Neural cell (in vitro differentiated cells): ENCODE measurements at regions not wholly inside any gene's neighbourhood (a gene's known extent, or its start where the extent isn't known, plus 50 kb on each side); places are given as distances from the start of the nearest gene placed in this dataset.
"Not testable (repeated sequence)": the region's sequence is repeated elsewhere in the genome, so short reads cannot be mapped to it uniquely, and the experiment has no call there.

Experiments
- H2AFZ ChIP-seq: fragments of 200-600, 300-800 bp; sonication (generic), shearing (Covaris generic); 2 replicates; pipeline ENCODE4 v1.6.0; 2014; ENCODE audit warnings: low read depth, mild to moderate bottlenecking, antibody characterized with exemption, low read length, moderate library complexity
- H3F3A ChIP-seq: fragments of 200-600 bp; shearing (Covaris generic); 2 replicates; pipeline ENCODE4 v1.6.1; 2016; ENCODE audit warnings: mild to moderate bottlenecking, moderate library complexity, mixed read lengths, antibody characterized with exemption, low read length; ENCODE audit not compliant: insufficient read depth, poor library complexity, severe bottlenecking
- H3K27ac ChIP-seq: fragments of 200-600, 300-800 bp; sonication (generic), shearing (Covaris generic); 2 replicates; pipeline ENCODE4 v1.5.1; 2014; ENCODE audit warnings: mild to moderate bottlenecking, low read length, moderate library complexity
- H3K27me3 ChIP-seq: fragments of 300-800, 200-600 bp; sonication (generic), shearing (Covaris generic); 2 replicates; pipeline ENCODE4 v1.6.0; 2014; ENCODE audit warnings: mild to moderate bottlenecking, low read depth, low read length, moderate library complexity; ENCODE audit not compliant: insufficient read depth
- H3K36me3 ChIP-seq: fragments of 300-800, 200-600 bp; sonication (generic), shearing (Covaris generic); 2 replicates; pipeline ENCODE4 v1.5.1; 2014; ENCODE audit warnings: mild to moderate bottlenecking, antibody characterized with exemption, low read length, moderate library complexity; ENCODE audit not compliant: insufficient read depth
- H3K4me2 ChIP-seq: fragments of 300-800, 200-600 bp; sonication (generic), shearing (Covaris generic); 2 replicates; pipeline ENCODE4 v1.6.0; 2014; ENCODE audit warnings: mild to moderate bottlenecking, low read length
- H3K4me3 ChIP-seq: fragments of 300-800, 200-600 bp; sonication (generic), shearing (Covaris generic); 2 replicates; pipeline ENCODE4 v1.5.1; 2014; ENCODE audit warnings: mild to moderate bottlenecking, low read length, moderate library complexity
- H3K79me2 ChIP-seq: fragments of 200-600 bp; shearing (Covaris generic); replicated peaks from 2 replicates; pipeline ENCODE4 v1.6.0; 2014; ENCODE audit warnings: mild to moderate bottlenecking, low read length, moderate library complexity; ENCODE audit not compliant: insufficient read depth
- H3K9ac ChIP-seq: fragments of 300-800, 200-600 bp; sonication (generic), shearing (Covaris generic); 2 replicates; pipeline ENCODE4 v1.6.1; 2016; ENCODE audit warnings: mild to moderate bottlenecking, low read length, mixed read lengths
- H3K9me2 ChIP-seq: fragments of 200-600 bp; shearing (Covaris generic); 2 replicates; pipeline ENCODE4 v1.6.1; 2016; ENCODE audit warnings: mild to moderate bottlenecking, low read length, mixed read lengths; ENCODE audit not compliant: insufficient read depth
- H3K9me3 ChIP-seq: fragments of 200-600, 300-800 bp; sonication (generic), shearing (Covaris generic); 2 replicates; pipeline ENCODE4 v1.6.1; 2016; ENCODE audit warnings: mild to moderate bottlenecking, mixed run types, low read length, moderate library complexity, mixed read lengths
- H4K20me1 ChIP-seq: fragments of 200-600 bp; shearing (Covaris generic); 2 replicates; pipeline ENCODE4 v1.6.1; 2016; ENCODE audit warnings: mild to moderate bottlenecking, mixed run types; ENCODE audit not compliant: insufficient read depth
- EP300 ChIP-seq: fragments of 450-650 bp; conservative IDR thresholded peaks from 2 replicates; pipeline ENCODE4 v1.6.1; 2014; ENCODE audit warnings: antibody characterized with exemption, mild to moderate bottlenecking, moderate library complexity; ENCODE audit not compliant: poor library complexity, severe bottlenecking
- EZH2 ChIP-seq: fragments of 200-600, 300-800 bp; shearing (Covaris generic), sonication (generic); IDR thresholded peaks from 2 replicates; pipeline ENCODE4 v1.6.1; 2014; ENCODE audit warnings: antibody characterized with exemption, low read length, borderline replicate concordance, mild to moderate bottlenecking; ENCODE audit not compliant: insufficient read depth, poor library complexity, severe bottlenecking
- MXI1 ChIP-seq: fragments of 450-650 bp; conservative IDR thresholded peaks from 2 replicates; pipeline ENCODE4 v1.6.1; 2014; ENCODE audit warnings: antibody characterized with exemption, mild to moderate bottlenecking; ENCODE audit not compliant: poor library complexity, severe bottlenecking
- POLR2AphosphoS5 ChIP-seq: IDR thresholded peaks from 2 replicates; pipeline ENCODE4 v1.6.1; 2012
- RAD21 ChIP-seq: fragments of 450-650 bp; conservative IDR thresholded peaks from 2 replicates; pipeline ENCODE4 v1.6.1; 2014; ENCODE audit warnings: antibody characterized with exemption, mild to moderate bottlenecking, moderate library complexity
- SMC3 ChIP-seq: fragments of 450-650 bp; conservative IDR thresholded peaks from 2 replicates; pipeline ENCODE4 v1.6.1; 2014; ENCODE audit warnings: antibody characterized with exemption, mild to moderate bottlenecking, moderate library complexity; ENCODE audit not compliant: poor library complexity
- TAF1 ChIP-seq: IDR thresholded peaks from 2 replicates; pipeline ENCODE4 v1.6.1; 2012; ENCODE audit warnings: low read depth
- TF ChIP-seq, protein P1 (sequence below): IDR thresholded peaks from 2 replicates; pipeline ENCODE4 v1.6.1; 2012; ENCODE audit warnings: borderline replicate concordance
- TF ChIP-seq, protein P2 (sequence below): fragments of 450-650 bp; IDR thresholded peaks from 2 replicates; pipeline ENCODE4 v1.5.1; 2014; ENCODE audit warnings: antibody characterized with exemption, mild to moderate bottlenecking, moderate library complexity; ENCODE audit not compliant: poor library complexity, severe bottlenecking

- H3K27ac ChIP-seq, H3K9ac ChIP-seq, H3K79me2 ChIP-seq, H2AFZ ChIP-seq, H3K9me2 ChIP-seq, H3K36me3 ChIP-seq, H3K4me2 ChIP-seq, H3K9me3 ChIP-seq, H3F3A ChIP-seq, H3K27me3 ChIP-seq, H3K4me3 ChIP-seq, H4K20me1 ChIP-seq: not testable (repeated sequence)
Measured at GRCh38 chr7:32775809-32776208, 115.8 kb downstream of the KBTBD2 start.

- Histone ChIP-seq H3K9me3 (no peaks in the 10 kb centered on the region), H3K79me2 (no peaks in the 10 kb centered on the region), H3K27me3 (no peaks in the 10 kb centered on the region), H4K20me1 (no peaks in the 10 kb centered on the region), H3F3A (no peaks in the 10 kb centered on the region), H3K4me3 (no peak overlapping the region), H3K4me2 (no peak overlapping the region), H3K9me2 (no peaks in the 10 kb centered on the region), H3K27ac (no peak overlapping the region), H3K9ac (no peak overlapping the region), H3K36me3 (no peaks in the 10 kb centered on the region), H2AFZ (no peak overlapping the region)
- TF ChIP-seq EP300 (no peak), MXI1 (no peak), SMC3 (no peak), EZH2 (no peak), TAF1 (no peak), POLR2AphosphoS5 (no peak), RAD21 (no peak)
- TF ChIP-seq, protein P1, sequence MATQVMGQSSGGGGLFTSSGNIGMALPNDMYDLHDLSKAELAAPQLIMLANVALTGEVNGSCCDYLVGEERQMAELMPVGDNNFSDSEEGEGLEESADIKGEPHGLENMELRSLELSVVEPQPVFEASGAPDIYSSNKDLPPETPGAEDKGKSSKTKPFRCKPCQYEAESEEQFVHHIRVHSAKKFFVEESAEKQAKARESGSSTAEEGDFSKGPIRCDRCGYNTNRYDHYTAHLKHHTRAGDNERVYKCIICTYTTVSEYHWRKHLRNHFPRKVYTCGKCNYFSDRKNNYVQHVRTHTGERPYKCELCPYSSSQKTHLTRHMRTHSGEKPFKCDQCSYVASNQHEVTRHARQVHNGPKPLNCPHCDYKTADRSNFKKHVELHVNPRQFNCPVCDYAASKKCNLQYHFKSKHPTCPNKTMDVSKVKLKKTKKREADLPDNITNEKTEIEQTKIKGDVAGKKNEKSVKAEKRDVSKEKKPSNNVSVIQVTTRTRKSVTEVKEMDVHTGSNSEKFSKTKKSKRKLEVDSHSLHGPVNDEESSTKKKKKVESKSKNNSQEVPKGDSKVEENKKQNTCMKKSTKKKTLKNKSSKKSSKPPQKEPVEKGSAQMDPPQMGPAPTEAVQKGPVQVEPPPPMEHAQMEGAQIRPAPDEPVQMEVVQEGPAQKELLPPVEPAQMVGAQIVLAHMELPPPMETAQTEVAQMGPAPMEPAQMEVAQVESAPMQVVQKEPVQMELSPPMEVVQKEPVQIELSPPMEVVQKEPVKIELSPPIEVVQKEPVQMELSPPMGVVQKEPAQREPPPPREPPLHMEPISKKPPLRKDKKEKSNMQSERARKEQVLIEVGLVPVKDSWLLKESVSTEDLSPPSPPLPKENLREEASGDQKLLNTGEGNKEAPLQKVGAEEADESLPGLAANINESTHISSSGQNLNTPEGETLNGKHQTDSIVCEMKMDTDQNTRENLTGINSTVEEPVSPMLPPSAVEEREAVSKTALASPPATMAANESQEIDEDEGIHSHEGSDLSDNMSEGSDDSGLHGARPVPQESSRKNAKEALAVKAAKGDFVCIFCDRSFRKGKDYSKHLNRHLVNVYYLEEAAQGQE: no peak
- TF ChIP-seq, protein P2, sequence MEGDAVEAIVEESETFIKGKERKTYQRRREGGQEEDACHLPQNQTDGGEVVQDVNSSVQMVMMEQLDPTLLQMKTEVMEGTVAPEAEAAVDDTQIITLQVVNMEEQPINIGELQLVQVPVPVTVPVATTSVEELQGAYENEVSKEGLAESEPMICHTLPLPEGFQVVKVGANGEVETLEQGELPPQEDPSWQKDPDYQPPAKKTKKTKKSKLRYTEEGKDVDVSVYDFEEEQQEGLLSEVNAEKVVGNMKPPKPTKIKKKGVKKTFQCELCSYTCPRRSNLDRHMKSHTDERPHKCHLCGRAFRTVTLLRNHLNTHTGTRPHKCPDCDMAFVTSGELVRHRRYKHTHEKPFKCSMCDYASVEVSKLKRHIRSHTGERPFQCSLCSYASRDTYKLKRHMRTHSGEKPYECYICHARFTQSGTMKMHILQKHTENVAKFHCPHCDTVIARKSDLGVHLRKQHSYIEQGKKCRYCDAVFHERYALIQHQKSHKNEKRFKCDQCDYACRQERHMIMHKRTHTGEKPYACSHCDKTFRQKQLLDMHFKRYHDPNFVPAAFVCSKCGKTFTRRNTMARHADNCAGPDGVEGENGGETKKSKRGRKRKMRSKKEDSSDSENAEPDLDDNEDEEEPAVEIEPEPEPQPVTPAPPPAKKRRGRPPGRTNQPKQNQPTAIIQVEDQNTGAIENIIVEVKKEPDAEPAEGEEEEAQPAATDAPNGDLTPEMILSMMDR: no peak
Measured at GRCh38 chr7:32774541-32774951, 117.0 kb downstream of the KBTBD2 start.

DNA sequence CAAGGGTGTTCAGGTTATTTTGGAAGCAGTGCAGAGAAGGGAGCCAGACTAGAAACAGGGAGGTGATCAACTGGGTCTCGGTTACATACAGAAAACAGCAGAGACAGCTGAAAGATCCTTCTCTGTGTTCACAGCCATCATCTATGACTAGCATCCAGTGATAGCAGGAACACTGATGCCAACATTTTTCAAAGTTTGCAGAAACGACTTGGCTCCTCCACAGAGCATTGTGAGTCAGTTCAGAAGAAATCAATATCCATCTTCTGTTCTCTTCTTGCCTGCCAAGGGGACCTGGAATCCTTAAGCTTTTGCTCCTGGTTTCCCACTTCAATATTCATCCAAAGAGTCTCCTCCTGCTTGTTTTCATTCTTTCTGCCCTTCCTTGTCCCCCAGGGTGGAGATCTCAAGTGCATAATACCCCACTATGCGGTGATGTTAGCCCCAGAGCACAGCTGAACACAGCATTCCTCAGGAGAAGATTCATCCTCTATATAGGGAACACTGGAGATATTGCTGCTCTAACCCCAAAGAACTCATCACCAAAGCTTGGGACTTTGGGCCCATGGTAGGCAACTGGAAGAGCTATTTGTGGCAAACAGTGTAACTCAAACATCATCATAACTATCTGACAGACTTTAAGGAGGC is 122.6 kb downstream of the KBTBD2 start:
- not testable (repeated sequence) for H3K27me3 ChIP-seq, H3K27ac ChIP-seq, H2AFZ ChIP-seq, H3K9me2 ChIP-seq, H3K9me3 ChIP-seq, H3F3A ChIP-seq, H3K4me3 ChIP-seq, H4K20me1 ChIP-seq, H3K9ac ChIP-seq, H3K79me2 ChIP-seq, H3K36me3 ChIP-seq, H3K4me2 ChIP-seq

GRCh38 chr7:32768338-32768737 is 123.2 kb downstream of the KBTBD2 start:
- not testable (repeated sequence) for H2AFZ ChIP-seq, H3K9me2 ChIP-seq, H3K9ac ChIP-seq, H3K27ac ChIP-seq, H3F3A ChIP-seq, H3K4me3 ChIP-seq, H3K36me3 ChIP-seq, H3K4me2 ChIP-seq, H3K27me3 ChIP-seq, H4K20me1 ChIP-seq, H3K9me3 ChIP-seq, H3K79me2 ChIP-seq
